Nephron (organoid): ENCODE measurements at regions not wholly inside any gene's neighbourhood (a gene's known extent, or its start where the extent isn't known, plus 50 kb on each side); places are given as distances from the start of the nearest gene placed in this dataset.

Source experiments
- H3K27ac Mint-ChIP-seq, 3 experiments: 2 replicates each; pipeline ENCODE4 v1.8.0; 2020; ENCODE audit warnings: mixed read lengths in 3 of 3, mild to moderate bottlenecking in 2 of 3, moderate library complexity in 1 of 3
- H3K27me3 Mint-ChIP-seq: 2 replicates; pipeline ENCODE4 v1.8.0; 2021; ENCODE audit warnings: low read depth, mild to moderate bottlenecking, moderate library complexity, mixed read lengths
- H3K36me3 Mint-ChIP-seq: 2 replicates; pipeline ENCODE4 v1.8.0; 2020; ENCODE audit warnings: low read depth, mixed read lengths
- H3K4me1 Mint-ChIP-seq: 2 replicates; pipeline ENCODE4 v1.8.0; 2020; ENCODE audit warnings: mixed read lengths
- H3K4me3 Mint-ChIP-seq, 3 experiments: 2 replicates each; pipeline ENCODE4 v1.8.0; 2020; ENCODE audit warnings: mild to moderate bottlenecking in 3 of 3, mixed read lengths in 3 of 3, moderate library complexity in 2 of 3
- H3K9me3 Mint-ChIP-seq: 2 replicates; pipeline ENCODE4 v1.8.0; 2020; ENCODE audit warnings: mixed read lengths
- TF ChIP-seq, protein P1 (sequence below), 3 experiments: fragments of 200-600 bp; sonication (generic); IDR thresholded peaks; one replicate each; pipeline ENCODE4 v1.5.0; 2021; ENCODE audit warnings: antibody characterized with exemption in 3 of 3; ENCODE audit not compliant: unreplicated experiment in 3 of 3

DNA sequence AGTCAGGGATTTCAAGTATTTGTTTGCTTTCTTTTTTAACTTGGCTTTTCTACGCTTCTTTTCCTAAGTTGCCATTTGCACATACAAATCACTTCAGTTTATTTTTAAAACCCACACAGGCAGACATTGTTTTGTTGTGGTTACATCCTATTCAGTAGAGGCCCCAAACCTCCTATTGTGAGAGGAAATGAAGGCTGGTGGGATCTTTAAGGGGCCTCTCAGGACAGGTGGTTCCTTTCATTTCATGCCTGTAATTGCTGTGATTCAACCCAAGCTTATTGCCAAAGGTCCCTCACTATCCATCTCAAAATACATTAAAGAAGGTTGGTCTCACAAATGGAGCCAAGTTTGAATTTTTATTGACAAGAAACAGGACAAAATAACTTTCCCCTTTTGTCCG, 257.1 kb downstream of the ADAMTS20 start:
- Mint-ChIP-seq H3K4me1 (peaks cover 32% of the 10 kb centered on the region), H3K9me3 (no peaks in the 10 kb centered on the region), H3K36me3 (no peaks in the 10 kb centered on the region), H3K4me3 (no peak overlapping the region), H3K27ac (peak overlapping the region; percentile 41 to 83 (median 81)), H3K27me3 (no peaks in the 10 kb centered on the region)
- TF ChIP-seq, protein P1, sequence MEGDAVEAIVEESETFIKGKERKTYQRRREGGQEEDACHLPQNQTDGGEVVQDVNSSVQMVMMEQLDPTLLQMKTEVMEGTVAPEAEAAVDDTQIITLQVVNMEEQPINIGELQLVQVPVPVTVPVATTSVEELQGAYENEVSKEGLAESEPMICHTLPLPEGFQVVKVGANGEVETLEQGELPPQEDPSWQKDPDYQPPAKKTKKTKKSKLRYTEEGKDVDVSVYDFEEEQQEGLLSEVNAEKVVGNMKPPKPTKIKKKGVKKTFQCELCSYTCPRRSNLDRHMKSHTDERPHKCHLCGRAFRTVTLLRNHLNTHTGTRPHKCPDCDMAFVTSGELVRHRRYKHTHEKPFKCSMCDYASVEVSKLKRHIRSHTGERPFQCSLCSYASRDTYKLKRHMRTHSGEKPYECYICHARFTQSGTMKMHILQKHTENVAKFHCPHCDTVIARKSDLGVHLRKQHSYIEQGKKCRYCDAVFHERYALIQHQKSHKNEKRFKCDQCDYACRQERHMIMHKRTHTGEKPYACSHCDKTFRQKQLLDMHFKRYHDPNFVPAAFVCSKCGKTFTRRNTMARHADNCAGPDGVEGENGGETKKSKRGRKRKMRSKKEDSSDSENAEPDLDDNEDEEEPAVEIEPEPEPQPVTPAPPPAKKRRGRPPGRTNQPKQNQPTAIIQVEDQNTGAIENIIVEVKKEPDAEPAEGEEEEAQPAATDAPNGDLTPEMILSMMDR (IDR thresholded peaks at IDR 0.05; ENCODE audit: unreplicated experiment in 3 of 3), result no peak

DNA sequence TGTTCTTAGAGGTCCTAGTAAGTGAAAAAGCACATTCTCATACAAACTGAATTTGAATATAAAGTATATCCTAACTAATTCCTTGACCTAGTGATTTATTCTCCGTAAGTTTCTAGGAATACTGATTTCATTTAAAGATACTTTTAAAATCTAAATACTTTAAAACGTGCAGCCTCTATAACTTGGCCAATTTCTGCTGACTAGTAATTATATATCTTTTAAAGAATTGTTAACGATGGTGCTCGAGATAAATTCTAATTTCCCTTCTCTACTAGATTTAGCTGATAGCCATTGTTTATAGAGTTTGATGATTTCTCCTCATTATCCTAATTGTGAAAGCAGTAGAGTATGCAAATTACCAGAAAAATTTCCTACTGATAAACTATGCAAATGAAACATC, 257.9 kb downstream of the ADAMTS20 start:
- H3K36me3 Mint-ChIP-seq, result no peaks in the 10 kb centered on the region
- peak overlapping the region; percentile 48 to 83 (median 81) for H3K27ac Mint-ChIP-seq
- H3K4me3 Mint-ChIP-seq, result no peak overlapping the region
- H3K27me3 Mint-ChIP-seq, result no peaks in the 10 kb centered on the region
- peaks cover 40% of the 10 kb centered on the region for H3K4me1 Mint-ChIP-seq
- no peaks in the 10 kb centered on the region for H3K9me3 Mint-ChIP-seq
- TF ChIP-seq, protein P1 (IDR thresholded peaks at IDR 0.05; ENCODE audit: unreplicated experiment in 3 of 3), result no peak

DNA sequence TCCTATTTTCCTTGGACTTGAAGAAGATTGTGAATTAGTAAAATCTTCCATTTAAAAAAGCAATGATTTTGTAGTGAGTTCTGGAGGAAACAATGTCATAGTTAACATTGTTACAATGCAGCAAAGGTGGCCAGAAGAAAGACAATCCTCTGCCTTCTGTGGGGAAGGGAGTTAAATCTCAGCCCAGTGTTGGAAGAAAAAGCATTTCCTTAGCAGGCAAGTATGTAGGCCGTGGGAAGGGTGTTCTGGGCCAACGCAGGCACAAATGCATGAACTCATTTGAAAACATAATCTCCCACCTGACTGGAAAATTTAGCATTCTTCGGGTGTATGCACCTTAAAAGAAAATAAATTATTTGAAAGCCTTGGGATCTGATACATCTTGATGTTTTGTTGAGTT, 258.6 kb downstream of the ADAMTS20 start:
- Mint-ChIP-seq H3K27ac (peak overlapping the region; percentile 44 to 83 (median 68)), H3K9me3 (no peaks in the 10 kb centered on the region), H3K4me1 (peaks cover 48% of the 10 kb centered on the region), H3K4me3 (no peak overlapping the region), H3K36me3 (no peaks in the 10 kb centered on the region), H3K27me3 (no peaks in the 10 kb centered on the region)
- TF ChIP-seq, protein P1 (IDR thresholded peaks at IDR 0.05; ENCODE audit: unreplicated experiment in 3 of 3), result no peak

DNA sequence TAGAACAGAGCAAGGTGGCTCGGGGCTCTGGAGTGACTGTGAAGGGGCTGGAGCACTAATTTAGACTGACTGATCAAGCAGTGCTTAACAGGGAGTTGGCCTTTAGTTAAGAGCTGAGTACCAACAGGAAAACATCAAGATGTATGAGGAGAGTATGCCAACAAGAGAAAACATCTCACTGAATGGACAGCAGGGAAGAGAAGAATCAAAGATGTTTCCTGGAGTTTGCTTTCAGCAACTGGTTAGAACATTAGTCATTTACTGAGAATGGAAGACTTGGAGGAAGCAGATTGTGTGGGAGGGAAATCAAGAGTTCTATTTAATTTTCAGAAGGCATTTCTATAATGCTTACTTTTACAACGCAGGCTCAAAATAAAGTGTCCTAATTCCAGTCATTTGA, 259.3 kb downstream of the ADAMTS20 start:
- no peaks in the 10 kb centered on the region for H3K36me3 Mint-ChIP-seq
- no peaks in the 10 kb centered on the region for H3K27me3 Mint-ChIP-seq
- no peak overlapping the region for H3K4me3 Mint-ChIP-seq
- H3K9me3 Mint-ChIP-seq, result no peaks in the 10 kb centered on the region
- peaks cover 55% of the 10 kb centered on the region for H3K4me1 Mint-ChIP-seq
- TF ChIP-seq, protein P1 (IDR thresholded peaks at IDR 0.05; ENCODE audit: unreplicated experiment in 3 of 3), result no peak
- H3K27ac Mint-ChIP-seq, result peak overlapping the region; percentile 54 to 83 (median 76)

DNA sequence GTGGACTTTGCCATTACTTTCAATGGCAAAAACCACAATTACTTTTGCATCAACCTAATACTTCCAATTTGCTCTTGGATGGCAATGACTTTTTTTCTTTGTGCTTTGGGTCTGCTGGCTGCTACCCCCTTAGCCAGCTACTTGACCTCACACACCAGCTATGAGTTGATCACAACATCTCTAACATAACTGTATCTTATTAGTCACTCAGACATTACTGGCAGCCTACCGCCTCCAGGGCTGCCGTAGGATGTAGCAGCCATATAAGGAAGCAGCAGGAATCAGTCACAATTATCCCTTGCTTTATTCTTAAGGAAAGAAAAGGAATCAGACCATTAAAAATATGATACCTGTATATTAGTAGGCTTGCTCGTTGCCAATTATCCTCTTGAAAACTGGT, 260.5 kb downstream of the ADAMTS20 start:
- H3K9me3 Mint-ChIP-seq, result no peaks in the 10 kb centered on the region

DNA sequence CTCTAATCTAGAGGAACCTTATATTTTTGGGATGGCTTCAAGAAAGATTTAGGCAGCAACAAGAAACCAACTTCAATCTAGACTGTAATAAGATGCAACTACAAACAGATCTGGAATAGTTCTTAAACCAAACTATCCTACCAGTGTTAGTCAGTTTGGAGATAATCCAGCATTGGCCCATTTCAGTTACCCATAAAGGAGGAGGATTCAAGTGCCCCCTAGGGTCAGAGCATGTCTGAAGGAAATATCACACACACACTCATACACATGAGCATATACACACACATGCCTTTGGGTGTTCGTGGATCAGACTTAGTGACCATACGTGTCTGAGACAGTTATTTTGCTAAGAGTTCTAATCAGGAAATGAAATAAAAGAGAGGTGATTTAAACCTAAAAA, 261.2 kb downstream of the ADAMTS20 start:
- Mint-ChIP-seq H3K27me3 (no peaks in the 10 kb centered on the region), H3K27ac (peak overlapping the region in 2 of 3 experiments; percentile 89 to 91), H3K4me1 (peaks cover 65% of the 10 kb centered on the region), H3K9me3 (no peaks in the 10 kb centered on the region), H3K36me3 (no peaks in the 10 kb centered on the region), H3K4me3 (no peak overlapping the region)
- TF ChIP-seq, protein P1 (IDR thresholded peaks at IDR 0.05; ENCODE audit: unreplicated experiment in 3 of 3), result no peak

More for the DNA sequence above, 260.5 kb downstream of the ADAMTS20 start:
- Mint-ChIP-seq H3K27ac (peak overlapping the region; percentile 46 to 91 (median 89)), H3K36me3 (no peaks in the 10 kb centered on the region), H3K4me1 (peaks cover 65% of the 10 kb centered on the region), H3K27me3 (no peaks in the 10 kb centered on the region), H3K4me3 (no peak overlapping the region)
- TF ChIP-seq, protein P1 (IDR thresholded peaks at IDR 0.05; ENCODE audit: unreplicated experiment in 3 of 3), result no peak
